ENCODE measurements at regions not wholly inside any gene's neighbourhood (a gene's known extent, or its start where the extent isn't known, plus 50 kb on each side); places are given as distances from the start of the nearest gene placed in this dataset.

DNA sequence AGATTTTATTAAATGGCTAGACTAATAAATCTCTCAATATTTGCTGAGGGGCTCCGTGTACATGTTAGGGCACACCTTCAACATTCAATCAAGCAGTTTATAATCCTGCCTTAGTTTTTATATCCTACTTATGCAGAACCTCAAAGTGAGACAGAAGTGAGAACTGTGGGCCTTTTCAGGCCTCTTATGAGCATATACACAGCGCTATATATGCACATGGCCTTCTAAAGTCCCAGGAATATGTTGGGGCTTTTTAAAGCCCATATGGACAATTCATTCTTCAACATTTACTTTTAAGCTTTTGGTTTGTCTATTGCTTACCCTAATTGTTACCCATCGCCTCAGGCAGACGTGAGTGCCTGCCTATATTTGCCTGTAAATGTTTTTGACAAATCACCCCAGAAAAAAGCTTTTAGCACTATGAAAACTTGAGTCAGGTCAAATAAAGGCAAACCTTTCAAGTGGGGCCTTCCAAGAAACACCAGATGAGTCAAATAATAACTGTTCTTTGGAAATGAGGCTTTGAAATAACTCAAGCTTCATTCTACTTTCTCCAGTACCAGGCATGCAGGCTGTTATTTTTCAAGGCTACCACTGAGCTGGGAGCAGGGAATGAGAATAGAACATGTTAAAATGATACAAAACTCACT is 58.2 kb downstream of the ESM1 start:
- DNase-seq (ENCODE audit: insufficient read length, low spot score) (no peak), FAIRE-seq (no peak)

DNA sequence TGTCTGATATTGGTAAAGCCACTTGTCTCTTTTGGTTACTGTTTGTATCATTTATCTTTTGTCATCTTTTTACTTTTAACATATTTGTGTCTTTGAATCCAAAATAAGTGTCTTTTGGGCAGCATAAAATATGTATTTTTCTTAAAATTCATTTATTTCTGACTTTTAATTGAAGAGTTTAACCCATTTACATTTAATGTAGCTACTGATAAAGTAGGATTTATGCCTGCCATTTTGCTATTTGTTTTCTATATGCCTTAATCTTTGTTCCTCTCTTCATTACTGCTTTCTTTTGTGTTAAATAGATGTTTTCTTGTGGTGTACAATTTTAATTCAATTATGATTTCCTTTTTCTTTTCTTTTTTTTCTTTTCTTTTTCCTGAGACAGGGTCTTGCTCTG is 60.9 kb downstream of the ESM1 start:
- no peak for FAIRE-seq
- DNase-seq (ENCODE audit: insufficient read length, low spot score): no peak

DNA sequence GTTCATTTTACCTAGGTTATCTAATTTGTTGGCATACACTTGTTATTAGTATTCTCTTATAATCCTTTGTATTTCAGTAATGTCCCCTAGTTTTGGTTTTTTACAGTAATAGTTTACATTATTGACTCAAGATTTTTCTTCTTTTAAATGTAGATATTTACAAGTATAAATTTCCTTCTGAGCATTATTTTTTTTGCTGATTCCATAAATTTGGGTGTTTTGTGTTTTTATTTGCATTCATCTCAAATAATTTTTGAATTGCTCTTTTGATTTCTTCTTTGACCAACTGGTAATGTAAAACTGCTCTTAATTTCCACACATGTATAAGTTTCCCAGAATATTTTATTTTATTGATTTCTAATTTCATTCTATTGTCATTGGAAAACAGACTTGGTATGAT is 68.1 kb downstream of the ESM1 start:
- FAIRE-seq: no peak
- DNase-seq (ENCODE audit: insufficient read length, low spot score): no peak

DNA sequence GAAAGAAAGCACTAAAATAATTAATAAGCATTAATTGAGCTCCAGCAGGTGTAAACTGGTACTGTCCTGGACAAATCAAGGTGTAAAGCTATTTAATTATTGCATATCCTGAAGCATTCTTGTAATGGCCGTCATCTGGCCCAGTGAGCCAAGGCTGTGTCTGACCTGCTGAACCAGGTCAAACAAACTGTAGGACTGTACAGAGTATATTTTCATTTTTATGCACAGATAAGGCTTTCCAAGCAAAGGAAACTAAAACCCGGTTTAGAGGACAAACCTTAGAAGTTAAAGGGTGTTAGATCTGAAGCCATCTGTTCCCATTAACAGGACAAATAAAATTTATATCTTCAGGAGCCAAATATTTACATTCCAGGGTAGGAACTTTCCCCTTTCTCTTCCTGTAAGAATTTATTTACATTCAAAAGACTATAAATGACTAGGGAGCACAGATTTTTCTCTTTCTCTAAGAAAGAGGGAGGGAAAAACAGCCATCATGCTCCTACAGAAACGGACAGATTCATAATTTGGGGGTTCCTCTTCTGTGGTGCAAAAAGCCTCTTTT is 69.8 kb downstream of the ESM1 start:
- no peak for FAIRE-seq
- no peak for DNase-seq (ENCODE audit: insufficient read length, low spot score)

DNA sequence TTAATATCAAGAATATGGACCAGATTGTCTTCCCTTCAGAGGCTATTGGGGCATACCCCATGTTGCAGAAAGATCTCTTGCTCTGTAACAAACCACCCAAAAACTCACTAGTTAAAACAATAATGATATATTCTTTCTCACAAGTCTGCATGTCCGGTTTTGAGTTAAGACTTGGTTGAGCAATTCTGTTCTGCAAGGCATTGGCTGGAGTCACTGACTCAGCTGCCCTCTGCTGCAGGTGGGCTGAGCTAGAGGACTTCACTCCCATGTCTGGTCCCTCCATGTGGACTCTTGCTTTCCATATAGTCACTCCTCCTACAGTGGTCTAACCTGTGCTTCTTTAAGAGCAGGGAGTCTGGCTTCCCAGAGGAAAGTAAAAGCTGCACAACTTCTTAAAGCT is 73.4 kb downstream of the ESM1 start:
- DNase-seq (ENCODE audit: insufficient read length, low spot score) (no peak), FAIRE-seq (no peak)

DNA sequence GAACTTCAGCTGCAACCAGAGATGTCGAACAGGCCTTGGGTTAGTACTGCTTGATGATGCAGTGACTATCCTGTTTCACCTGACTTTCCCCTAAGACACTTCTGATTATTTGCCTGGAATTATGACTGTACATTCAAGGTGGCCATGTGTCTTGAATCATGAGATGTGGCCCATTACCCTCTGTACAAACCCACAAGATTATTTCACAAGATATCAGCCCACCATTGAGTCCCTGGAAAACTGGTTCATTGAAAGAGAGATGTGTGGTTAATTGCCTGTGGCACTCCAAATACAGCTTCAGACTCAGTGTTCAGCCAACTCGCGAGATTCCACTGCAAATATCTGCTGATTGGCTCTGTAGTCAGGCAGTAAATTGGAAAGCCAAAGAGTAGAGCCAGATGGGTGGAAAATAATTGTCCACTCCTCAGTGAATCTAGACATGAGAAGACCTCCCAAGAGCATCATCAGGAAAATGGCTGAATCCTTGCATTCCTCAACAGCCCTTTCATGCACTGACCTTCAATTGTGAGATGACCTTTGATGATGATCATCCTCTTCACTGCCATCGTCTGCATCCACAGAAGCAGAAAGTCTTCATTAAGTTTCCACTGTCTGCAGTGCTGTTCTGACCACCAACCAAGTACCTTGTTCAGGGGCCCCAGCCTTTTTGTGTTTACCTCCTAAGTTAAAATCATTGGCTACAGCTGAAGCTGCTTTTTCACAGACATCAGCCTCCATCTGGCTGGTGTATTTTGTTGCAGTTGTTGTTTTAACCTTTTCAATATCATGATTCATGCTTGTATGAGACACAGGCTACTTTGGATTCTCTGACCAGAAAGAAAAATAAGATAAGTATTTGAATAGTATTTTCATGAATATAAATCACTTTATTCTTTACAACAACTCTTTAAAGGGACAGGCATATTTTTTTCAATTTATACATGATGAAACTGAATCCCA is 75.2 kb downstream of the ESM1 start:
- no peak for DNase-seq (ENCODE audit: insufficient read length, low spot score)
- FAIRE-seq: no peak

DNA sequence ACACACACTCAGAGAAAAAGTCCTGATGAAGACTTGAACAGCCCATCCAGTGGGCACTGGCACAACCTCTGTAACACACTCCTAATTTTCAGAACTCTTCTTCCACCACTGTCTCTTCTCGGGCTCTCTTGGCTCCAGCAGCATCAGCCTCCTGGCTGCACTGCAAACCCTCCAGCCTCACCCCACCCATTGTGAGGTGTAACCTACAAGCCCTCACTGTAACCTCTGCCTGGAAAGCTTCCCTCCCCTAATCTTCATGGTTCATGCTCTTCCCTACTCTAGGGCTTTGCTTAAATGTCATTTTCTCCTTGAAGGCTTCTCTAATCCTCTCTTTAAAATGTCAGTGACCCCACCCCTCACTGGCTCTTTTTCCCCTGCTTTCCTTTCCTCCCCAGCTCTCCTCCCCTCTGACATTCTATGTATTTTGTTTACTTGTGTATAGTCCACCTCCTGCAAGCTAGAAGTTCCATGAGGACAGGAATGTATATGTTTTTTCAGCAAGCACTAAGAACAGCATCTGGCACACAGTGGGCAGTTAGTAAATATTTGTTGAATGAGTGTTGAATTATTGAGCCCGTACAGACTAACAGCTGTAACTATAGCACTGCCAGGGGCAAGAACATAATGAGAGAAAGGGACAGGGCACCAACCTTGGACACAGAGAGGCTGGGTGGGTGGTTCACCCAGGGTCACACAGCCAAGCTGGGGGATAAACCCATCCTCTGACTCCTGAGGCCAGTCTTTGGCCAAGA is 76.4 kb downstream of the ESM1 start:
- FAIRE-seq (no peak), DNase-seq (ENCODE audit: insufficient read length, low spot score) (no peak)

DNA sequence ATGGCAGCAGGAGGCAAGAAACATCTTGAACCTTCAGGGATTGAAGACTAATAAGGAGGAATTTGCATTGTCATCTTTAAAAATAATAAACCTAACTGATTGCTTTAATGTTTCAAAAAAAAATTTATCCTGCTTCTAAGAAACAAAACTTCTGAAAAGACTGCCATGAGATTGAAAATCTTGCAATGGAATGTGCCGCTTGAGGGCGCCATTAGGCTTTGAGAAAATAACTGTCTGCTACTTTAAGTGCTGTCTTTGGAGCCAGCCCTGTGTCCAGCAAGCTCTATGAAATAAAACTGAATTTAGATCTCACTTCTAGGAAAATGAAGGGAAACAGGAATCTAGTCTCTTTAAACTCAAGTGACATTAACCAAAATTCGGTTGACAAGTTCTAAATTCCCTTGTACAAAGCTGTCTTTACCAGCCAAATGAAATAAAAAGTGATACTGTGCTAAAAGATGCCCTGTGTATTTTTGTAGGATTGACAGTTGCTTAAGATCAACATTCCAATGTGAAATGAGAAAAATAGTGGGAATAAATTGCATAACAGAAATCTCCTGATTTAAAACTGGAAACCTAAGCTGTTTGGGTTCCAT is 79.4 kb downstream of the ESM1 start:
- FAIRE-seq (peak; percentile 31), DNase-seq (ENCODE audit: insufficient read length, low spot score) (no peak)

DNA sequence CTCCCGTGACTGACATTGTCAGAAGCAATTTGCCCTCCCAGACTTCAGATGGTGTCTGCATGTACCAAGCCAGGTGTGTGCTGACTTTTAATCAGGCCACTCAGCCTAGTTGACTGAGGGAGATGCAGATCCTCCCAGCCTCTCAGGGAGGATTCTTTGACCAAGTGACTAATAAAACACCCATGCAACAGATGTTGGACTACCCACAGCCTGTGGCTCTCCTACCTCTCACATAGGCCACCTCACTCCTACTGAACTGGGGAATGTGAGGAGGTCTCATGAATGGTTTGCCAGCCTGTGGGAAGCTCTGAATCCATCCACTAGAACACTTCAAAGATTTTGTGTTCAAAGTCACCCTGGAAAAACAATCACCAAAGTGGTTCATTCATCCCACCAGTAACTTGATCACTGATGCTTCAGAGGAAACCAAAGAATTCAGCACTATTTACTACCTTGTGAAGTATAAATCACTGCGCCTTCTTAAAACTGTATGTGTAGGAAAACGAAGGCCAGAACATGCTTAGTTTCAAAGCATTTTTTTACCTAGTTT is 80.1 kb downstream of the ESM1 start:
- DNase-seq (ENCODE audit: insufficient read length, low spot score) (no peak), FAIRE-seq (no peak)

DNA sequence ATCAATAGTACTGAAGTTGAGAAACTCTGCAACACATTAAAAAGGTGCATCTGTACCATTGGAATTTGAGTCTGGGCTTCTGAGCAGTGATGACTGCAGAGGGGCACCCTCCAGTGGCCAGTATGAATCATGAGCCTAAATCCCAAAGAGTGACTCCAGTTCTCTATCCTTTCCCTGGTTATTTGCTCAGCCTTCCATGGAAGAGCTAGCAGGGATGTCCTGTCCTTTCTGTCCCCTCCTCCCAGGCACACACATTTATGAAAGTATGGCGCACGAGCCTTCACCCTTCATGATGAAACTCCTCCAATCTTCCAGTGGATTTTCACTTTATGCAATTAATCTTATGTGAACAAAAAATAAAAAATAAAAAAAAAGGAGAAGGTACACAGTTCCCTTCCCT is 81.0 kb downstream of the ESM1 start:
- DNase-seq (ENCODE audit: insufficient read length, low spot score) (no peak), FAIRE-seq (no peak)

DNA sequence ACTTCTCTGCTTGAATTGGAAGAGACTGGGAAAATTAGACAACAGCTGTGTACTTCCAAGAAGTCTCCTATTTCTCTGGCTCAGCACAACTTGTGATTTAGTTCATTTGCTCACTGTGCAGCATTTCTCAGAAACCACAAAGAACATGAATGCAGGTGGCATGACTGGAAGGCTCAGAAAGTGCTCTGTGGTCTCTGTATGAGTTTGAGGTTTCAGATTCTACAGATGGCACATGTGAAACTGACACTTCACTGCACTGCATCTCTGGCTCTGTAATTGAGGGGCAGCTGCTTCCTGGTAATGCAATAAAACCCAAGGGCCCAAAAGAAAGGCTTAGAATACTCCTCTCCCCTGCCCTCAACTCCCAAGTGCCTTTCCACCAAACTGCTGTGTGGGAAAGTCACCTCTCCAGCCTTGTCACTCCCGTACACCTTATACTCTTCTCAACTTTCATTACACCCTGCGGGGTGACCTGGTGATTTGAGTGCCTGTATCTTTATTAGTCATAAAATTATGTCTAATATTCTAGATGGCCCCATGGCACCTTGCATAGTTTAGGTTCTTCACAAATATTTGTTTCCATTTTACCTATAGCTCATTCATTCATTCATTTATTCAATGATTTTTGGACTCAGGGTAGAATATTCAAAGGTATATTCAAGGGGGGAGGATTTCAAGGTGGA is 82.5 kb downstream of the ESM1 start:
- FAIRE-seq: peak; percentile 95

DNA sequence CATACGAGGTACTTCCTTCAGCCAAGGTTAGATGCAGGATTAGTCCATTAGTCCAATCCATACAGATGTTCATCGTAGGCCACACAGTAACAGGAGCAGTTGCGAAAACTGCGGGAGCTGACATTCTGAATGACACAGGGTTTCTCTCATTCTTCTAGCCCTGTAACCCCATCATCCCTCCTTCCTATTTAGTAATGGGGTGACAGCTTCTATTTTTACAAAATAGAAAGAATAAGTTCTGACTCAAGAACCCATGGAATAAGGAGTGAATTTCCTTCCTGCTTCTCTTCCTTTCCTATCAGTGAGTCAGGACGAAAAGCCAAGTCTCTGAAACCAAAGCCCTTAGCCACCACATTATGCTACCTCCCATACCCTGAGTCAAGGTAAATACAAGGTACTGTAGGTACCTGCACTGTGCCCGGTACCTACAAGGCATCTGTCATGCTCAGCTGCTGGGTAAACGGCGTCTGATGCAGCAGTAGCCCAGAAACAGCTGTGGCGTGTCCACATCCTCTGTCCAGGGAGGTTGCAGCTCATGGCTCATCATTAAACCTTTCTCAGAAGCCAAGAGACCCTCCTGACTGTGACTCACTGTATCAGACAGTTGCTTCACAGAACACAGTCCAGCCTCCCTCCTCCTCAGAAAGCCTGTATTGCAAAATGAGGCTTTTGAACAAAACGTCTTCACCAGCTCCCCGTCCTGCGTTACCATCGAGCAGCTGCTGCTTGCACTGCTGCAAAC is 84.2 kb downstream of the ESM1 start:
- DNase-seq (ENCODE audit: insufficient read length, low spot score): no peak

More for the DNA sequence above, 82.5 kb downstream of the ESM1 start:
- peak; percentile 22 for DNase-seq (ENCODE audit: insufficient read length, low spot score)

DNA sequence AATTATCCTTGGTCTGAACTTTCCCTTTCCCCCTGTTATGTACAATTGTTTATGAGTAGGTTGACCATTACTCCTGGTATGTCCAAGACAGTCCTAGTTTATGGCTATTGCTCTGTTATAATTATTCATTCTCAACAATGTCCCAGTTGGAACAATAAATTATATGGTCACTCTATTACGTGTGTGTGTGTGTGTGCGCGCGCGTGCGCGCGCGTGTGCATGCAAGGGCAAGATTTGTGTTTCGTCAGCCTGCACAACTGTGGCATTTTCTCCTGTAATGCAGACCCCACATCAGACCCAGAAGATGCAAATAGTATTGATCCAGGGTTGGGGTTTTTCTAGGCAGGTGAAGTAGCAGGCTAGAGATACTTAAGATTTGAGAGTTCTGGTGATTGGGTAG is 88.4 kb downstream of the ESM1 start:
- FAIRE-seq (no peak), DNase-seq (ENCODE audit: insufficient read length, low spot score) (no peak)

More for the DNA sequence above, 84.2 kb downstream of the ESM1 start:
- no peak for FAIRE-seq

DNA sequence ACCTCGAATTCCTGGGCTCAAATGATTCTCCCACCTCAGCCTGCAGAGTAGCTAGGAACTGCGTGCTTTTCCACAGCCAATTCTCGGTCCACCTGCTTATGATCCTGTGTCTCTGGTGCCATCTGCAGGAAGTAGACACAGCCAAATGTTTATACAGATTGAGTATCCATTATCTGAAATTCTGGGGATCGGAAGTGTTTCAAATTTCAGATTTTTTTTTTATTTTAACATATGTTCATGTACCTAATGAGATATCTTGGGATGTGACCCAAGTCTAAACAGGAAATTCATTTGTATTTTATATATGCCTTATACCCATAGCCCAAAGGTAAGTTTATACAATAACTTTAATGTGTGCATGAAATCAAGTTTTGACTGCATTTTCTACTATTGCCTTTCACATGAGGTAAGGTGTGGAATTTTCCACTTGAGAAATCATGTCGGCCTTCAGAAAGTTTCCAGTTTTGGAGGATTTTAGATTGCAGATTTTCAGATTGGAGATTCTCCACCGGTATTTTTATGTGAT is 89.5 kb downstream of the ESM1 start:
- no peak for DNase-seq (ENCODE audit: insufficient read length, low spot score)
- no peak for FAIRE-seq

DNA sequence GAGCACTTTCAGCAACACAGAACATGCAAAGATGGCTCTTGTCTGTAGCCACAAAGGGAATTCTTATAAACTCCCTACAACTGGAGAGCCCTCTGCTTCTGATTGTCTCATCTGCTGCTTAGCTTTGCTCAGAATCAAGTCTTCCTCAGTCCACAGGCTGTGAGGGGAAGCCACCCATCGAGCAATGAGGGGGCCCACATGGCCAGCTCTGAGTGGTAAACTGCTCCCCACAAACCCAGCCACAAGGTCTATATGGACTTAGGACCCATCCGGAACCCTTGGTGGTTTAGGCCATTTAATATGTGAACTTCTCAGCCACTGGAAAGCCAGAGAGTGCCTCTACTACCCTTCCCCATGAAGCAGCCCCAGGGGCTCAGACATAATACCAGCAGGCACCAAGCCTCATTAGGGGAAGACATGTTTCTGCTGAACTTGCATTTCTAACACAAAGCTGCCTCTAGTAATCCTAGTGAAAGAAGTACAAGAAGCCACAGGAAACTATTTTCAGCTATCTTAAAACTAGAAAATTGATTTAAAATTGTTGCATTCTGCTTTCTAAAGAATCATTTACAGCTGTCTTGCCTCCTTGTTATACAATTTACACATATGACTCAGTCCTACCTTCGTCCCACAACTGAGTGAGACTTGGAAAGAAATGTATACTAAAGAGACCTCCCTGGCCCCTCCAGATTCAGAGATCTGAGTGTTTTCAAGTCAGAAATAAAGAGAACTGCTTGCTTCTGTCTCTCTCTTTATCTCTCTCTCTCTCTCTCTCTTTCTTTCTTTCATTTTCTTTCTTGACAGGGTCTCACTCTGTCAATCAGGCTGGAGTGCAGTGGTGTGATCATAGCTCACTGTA is 90.2 kb downstream of the ESM1 start:
- FAIRE-seq (no peak), DNase-seq (ENCODE audit: insufficient read length, low spot score) (no peak)

DNA sequence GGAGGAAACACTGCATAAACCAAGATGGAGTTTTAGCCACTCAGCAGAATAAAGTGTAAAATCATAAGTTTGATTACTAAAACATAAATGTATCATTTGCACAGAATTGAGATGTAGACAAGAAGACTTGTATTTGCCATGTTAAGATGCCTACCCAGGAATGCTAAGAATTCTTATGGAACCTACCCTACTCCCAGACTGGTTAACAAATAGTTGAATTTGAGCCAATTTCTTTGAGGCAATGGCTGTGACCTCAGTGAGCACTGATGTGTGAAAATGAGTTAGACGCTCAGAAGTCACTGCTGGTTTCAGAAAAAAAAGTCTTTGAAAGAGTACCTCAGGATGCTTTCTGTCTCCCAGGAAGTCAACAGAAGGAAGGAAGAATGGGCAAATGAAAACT is 95.6 kb downstream of the ESM1 start:
- FAIRE-seq (no peak), DNase-seq (ENCODE audit: insufficient read length, low spot score) (no peak)

DNA sequence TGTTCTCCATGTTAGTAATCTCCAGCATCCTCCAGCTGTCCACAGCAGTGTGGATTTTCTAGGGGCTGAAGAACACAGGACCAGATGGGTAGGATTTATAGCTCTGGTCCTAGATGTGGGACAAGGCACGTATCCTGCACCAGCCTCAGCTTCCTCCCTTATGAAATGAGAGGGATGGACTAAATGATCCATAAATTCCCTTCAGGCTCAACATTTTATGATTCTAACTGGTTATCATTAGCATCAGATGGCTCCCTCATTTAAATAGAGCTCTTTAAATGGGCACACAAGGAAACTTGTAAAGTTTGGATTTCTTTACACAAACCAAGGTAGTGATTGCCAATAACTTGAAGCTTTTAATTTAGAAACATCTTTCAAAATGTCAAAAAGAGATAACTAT is 97.7 kb downstream of the ESM1 start:
- FAIRE-seq: no peak

DNA sequence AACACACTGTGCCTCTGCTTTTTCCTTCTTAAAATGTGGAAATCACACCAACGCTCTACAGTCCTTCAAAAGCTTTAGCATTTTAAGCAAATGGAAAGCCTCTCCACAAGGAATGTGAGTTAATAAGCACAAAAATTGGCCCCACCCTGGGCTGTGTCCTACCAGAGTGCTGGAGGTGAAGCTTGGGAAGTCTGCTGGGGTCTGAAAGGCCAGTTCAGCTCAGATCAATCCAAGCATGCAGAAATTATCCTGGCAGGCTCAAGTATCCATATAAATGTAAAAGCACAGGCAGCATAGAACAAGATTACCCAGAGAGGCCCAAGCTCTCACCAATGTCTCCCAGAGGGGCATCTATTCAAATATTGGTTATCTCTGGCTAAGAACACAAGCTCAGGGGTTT is 98.5 kb downstream of the ESM1 start:
- FAIRE-seq: no peak
- DNase-seq (ENCODE audit: insufficient read length, low spot score): no peak

More for the DNA sequence above, 97.7 kb downstream of the ESM1 start:
- DNase-seq (ENCODE audit: insufficient read length, low spot score): no peak

Measured in GM19239 (cell line).